Nucleus accumbens (tissue), 56 donors: ENCODE measurements at regions not wholly inside any gene's neighbourhood (a gene's known extent, or its start where the extent isn't known, plus 50 kb on each side); places are given as distances from the start of the nearest gene placed in this dataset.

ENCODE experiments used
- DNase-seq, 56 donors: peaks; one replicate each; lab custom pipeline; 2025; lab: John Stamatoyannopoulos, UW

- peak in 1 of 56 donors; percentile 4 for DNase-seq
Observed at GRCh38 chr2:66048667-66049066, 386.3 kb upstream of the MEIS1 start.

- no peak for DNase-seq
Observed at GRCh38 chr2:66041902-66042657, 392.8 kb upstream of the MEIS1 start.

- DNase-seq: no peak
Observed at GRCh38 chr2:66036948-66037347, 398.0 kb upstream of the MEIS1 start.

GRCh38 chr2:66034467-66034866, 400.5 kb upstream of the MEIS1 start:
- no peak for DNase-seq

GRCh38 chr2:66032226-66032775, 402.6 kb upstream of the MEIS1 start:
- DNase-seq: no peak

GRCh38 chr2:66031236-66031635, 403.7 kb upstream of the MEIS1 start:
- DNase-seq: no peak

GRCh38 chr2:66030553-66030952, 404.4 kb upstream of the MEIS1 start:
- DNase-seq: no peak

GRCh38 chr2:66024391-66024790, 410.5 kb upstream of the MEIS1 start:
- DNase-seq: no peak

GRCh38 chr2:66021296-66021695, 413.6 kb upstream of the MEIS1 start:
- no peak for DNase-seq

GRCh38 chr2:66017763-66018162, 417.2 kb upstream of the MEIS1 start:
- DNase-seq: no peak

GRCh38 chr2:66014450-66014849, 420.5 kb upstream of the MEIS1 start:
- DNase-seq: no peak

- DNase-seq: no peak
Observed at GRCh38 chr2:66013456-66013855, 421.5 kb upstream of the MEIS1 start.

- no peak for DNase-seq
Observed at GRCh38 chr2:66003931-66004330, 431.0 kb upstream of the MEIS1 start.

- DNase-seq: no peak
Observed at GRCh38 chr2:66001538-66001937, 433.4 kb upstream of the MEIS1 start.

- no peak for DNase-seq
Observed at GRCh38 chr2:66000901-66001300, 434.0 kb upstream of the MEIS1 start.

- no peak for DNase-seq
Observed at GRCh38 chr2:65999796-66000195, 435.1 kb upstream of the MEIS1 start.

- no peak for DNase-seq
Observed at GRCh38 chr2:65999103-65999502, 435.8 kb upstream of the MEIS1 start.

GRCh38 chr2:65997961-65998360, 437.0 kb upstream of the MEIS1 start:
- DNase-seq: no peak

GRCh38 chr2:65992198-65992554, 442.7 kb upstream of the MEIS1 start:
- no peak for DNase-seq

GRCh38 chr2:65991381-65992197, 443.3 kb upstream of the MEIS1 start:
- no peak for DNase-seq

GRCh38 chr2:65985986-65986385, 448.9 kb upstream of the MEIS1 start:
- no peak for DNase-seq

GRCh38 chr2:65980531-65980930, 454.4 kb upstream of the MEIS1 start:
- DNase-seq: no peak
